HG03460 (cell line): ENCODE measurements at regions not wholly inside any gene's neighbourhood (a gene's known extent, or its start where the extent isn't known, plus 50 kb on each side); places are given as distances from the start of the nearest gene placed in this dataset.

Experiments
- ATAC-seq: cut with Tn5 transposase; IDR thresholded peaks from one replicate; pipeline ENCODE4 v1.9.1; 2021; ENCODE audit not compliant: unreplicated experiment

DNA sequence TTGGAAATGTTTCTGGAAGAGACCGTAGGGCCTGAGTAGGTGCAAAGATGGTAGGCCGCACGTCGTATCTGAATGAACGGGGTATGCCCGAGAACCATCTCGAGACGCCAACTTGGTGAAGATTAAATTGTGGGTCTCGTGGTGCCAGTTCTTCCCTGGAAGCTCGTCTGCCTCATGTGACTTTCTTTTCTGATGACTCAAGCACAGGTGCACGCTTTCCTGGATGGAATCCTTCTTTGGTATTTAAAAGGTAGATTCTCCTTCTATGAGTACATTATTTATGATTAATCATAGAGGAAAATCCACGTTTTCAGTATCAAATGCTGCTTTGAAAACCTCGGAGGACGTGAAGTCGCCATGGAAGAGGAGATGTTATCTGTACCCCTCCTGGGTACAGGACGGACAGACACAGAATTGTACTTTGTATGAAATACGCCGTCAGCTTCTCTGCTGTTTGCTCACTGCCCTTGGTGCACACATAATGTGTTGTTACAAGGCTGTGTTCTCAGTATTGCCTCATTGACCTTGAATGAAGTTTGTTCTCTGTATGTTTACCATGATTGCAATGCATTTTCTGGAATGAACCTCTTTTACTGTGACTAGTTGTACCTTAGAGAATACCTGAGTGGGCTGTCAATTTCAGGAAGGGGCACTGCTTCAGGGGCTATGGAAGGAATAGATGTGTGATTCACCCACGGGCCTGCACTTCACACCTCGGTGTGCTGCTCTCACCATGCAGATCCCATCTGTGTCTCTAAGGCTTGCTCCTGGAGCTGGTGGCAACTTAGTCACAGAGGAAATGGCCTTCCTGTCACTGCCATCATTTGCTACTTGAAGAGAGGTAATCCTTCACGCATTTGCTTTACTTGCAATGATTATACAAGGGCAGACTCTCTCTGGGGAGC lies 137.3 kb upstream of the RTL1 start:
- no peak for ATAC-seq

DNA sequence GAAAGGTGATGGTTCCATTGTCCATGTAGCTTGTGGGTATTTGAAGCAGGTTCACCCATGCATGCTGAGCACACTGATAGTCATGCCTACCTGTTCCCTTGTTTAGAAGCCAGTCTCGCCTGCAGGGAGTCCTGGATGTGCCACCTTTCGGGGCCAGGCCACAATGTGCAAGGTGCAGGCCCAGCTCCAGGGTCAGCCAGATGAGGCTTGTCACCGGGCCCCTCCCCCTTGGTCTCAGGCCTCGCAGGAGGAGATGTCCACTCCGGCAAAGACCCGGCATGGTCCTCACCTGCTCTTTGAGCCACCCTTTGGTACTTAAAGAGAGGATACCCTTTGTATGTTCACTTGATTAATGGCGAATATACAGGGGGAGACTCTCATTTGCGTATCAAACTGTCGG lies 140.4 kb upstream of the RTL1 start:
- no peak for ATAC-seq

DNA sequence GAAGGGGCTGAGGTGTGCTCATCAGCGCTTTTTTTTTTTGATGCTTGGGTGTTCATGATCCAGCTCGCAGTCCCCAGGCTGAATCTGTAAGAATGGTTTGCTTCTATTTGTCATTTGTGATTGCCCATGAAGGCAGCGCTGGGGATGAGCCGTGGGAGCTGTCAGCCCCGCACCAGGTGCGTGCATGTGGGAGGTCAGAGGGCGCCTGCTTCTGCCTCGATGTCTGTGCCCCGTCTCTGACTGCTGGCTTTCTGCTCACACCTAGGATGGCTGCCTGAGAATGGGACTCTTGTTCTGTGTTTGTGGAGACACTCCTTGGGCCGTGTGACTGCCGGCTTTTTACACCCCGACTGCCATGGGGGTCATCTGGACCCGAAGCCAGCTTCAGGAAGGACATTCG lies 141.2 kb upstream of the RTL1 start:
- ATAC-seq = no peak

DNA sequence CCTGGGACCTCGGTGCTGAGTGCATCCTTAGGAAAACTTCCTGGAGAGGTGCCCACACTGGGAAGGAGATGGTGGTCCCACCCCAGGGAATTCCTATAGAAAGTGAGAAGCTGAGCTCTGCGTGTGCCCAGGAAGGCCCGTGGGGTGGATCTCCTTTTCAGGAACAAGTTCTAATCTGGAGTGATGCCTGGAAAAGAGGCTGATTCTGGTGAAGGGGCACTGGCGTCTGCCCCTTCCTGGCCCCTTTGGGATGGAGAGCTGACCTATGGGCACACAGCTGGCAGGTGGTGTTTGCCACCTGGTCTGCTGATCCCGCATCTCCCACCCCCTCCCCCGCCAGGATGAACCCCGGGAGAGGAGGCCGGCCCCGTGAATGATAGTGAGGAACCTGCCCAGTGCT lies 142.0 kb upstream of the RTL1 start:
- ATAC-seq = no peak

DNA sequence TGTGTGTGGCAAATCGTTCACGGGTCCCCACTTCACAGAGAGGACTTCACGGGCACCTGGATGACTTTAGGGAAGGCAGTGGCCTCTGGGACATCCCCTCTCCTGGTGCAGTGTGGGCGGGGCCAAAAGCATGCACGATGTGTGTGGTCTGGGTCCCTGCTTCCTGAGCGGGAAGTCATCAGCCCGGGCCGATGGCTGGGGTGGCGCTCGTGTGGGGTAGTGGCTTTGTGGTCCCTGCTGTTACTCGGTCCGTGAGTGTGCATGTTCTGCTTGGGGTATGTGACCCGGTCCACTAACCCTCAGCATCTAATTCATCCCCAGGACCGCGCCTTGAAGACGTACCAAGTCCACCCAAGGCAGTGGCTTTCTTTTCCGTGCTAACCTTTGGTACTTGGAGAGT lies 142.5 kb upstream of the RTL1 start:
- ATAC-seq = no peak

DNA sequence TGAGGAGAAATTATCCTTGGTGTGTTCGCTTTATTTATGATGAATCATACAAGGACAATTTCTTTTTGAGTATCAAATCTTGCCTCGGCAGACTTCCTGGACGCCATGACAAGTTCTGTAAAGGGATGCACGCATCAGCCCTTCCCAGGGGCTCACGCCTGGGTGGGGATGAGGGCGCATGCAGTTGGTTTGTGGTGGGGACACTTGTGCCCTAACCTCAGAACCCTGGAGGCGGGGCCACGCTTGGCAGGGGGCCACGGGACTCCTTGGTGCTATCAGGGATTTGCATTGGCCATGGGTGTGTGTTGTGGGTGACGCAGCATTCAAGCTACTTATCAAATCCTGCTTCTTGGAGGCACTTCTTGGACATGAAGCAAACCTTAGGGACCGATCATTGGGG lies 143.8 kb upstream of the RTL1 start:
- no peak for ATAC-seq

DNA sequence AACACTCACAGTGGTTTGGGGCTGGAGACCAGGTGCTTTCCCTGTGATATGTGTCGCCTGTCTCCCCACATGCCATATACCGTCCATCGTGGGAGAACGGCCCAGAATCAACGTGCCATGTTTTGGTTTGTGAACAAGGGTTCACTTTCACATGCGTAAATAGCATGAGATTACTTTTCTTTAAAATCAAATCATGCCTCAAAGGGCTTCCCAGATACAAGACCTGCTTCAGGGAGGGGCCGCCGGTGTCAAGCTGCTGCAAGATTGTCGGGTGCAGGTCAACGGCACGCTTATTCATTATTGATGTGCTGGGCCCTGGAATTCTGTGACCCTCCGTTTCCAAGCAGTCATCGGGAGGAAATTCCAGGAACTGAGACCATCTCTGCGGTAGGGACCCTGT lies 145.2 kb upstream of the RTL1 start:
- no peak for ATAC-seq

DNA sequence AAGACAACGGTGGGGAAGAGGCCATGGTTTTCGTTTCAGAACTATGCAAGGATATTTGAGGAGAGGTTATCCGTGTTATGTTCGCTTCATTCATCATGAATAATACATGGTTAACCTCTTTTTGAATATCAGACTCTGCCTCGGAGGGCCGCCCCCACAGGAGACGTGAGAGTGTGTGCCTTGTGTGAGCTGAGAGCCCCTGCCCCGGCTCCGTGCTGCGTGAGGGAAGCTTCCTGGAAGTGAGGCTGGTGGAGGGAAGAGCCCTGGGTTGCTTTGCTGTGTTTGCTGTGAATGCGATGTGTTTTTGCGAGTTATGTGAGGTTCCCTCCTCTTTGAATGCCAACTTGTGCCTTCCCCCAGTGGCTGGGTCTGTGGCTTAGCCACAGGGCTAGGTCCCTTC lies 146.0 kb upstream of the RTL1 start:
- ATAC-seq = no peak

DNA sequence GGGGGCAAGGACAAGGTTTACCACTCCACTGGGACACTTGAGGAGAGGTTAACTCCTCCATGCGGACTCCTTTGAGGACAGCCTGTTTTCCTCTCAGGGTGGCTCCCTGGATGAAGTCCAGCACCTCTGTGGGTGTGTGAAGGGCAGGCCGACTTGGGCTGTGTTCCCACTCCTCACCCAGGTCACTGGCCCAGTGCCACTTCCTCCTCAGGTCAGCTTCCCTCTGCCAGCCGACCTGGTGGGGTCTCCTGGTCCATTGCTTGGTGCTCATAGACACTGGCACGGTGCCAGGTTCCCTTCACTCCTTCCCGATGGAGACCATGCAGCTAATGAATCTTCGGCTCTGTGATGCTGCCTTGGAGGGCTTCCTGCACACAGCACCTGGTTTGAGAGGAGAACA lies 146.4 kb upstream of the RTL1 start:
- no peak for ATAC-seq

DNA sequence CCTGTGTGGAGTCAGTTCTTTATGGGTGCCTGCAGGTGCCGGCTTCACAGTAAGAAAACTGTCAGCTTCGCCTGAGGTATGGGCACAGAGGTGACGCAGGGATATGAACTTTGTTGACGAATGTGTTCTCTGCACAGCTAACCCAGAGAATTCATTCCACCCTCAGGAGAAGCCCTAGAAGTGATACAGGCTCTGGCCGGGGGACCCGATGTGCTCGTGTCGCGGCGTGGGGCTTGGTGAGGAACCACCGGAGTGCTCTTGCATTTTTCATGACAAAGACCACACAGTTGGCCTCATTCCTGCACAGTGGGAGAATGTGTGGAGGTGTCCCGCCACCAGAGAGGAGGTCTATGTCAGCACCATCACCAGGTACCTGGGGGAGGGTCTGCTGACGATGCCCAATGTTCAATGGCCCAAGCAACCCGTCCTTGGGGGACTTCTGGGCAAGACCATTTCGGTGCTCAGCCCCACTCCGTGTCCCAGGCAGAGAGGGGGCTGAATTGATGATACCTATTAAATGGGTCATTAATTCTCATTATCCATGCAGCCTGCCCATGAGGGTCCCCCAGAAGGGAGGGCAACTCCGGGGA lies 147.5 kb upstream of the RTL1 start:
- no peak for ATAC-seq

DNA sequence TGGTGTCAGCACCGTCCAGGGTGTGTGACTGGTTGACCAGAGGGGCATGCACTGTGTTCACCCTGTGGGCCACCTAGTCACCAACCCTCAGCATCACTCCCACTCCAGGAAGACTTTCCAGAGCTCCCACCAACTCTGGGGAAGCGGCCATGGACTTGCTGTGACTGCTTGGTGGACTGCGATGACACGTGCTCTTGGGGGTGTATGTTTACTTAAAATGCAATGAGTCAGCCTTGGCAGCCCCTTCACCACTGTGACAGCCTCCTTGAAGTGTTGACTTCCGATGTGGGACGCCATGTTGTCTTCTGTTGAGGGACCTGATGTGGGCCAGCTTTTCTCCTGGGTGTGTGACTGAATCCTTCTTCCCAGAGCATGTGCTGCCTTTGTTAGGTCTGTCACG lies 151.1 kb upstream of the RTL1 start:
- ATAC-seq = no peak

DNA sequence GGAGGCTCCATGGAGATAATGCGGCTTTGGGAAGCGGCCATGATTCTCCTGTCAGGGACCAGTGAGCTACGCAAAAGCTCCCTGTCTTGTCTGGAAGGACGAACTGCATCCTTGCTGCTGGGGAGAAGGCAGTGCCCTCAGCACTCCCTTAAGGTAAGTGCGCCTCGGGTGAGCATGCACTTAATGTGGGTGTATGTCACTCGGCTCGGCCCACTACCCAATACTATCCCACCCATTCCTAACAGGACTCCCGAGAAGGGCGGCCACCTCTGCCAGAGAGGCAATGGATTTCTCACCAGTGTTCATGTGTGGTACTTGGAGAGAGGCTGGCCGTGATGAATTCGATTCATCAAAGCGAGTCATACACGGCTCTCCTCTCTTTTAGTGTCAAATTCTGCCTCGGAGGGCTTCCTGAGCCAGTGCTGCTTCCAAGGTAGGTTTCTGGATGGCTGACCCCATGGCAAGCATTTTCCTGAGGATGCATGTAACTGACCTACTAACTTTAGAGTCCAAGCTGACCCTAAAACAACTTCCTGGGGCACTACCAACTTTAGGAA lies 151.7 kb upstream of the RTL1 start:
- no peak for ATAC-seq

DNA sequence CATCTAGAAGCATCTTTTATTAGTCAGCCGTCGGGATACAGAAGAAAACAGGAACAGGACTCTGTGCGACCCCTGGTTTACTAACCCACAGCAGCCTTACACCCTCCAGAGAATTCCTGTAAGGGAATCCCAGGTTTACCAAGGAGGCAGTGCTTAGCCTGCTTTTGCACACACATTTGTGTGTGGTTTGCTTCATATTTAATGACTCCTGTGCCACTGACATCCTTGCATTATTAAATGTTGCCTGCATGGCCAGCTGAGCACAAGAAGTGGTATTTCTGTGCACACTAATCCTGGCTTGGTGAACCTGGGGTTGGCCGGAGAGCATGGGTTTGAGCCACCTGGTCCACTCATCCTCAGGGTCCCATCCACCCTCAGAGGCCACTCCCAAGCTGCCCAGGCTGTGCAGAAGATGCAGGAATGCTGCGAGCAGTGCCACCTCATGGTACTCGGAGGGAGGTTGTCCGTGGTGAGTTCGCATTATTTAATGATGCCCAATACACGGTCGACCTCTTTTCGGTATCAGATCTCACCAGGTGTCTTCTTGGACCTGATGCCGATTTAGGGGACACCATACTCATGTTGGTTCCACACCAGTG lies 152.4 kb upstream of the RTL1 start:
- no peak for ATAC-seq

DNA sequence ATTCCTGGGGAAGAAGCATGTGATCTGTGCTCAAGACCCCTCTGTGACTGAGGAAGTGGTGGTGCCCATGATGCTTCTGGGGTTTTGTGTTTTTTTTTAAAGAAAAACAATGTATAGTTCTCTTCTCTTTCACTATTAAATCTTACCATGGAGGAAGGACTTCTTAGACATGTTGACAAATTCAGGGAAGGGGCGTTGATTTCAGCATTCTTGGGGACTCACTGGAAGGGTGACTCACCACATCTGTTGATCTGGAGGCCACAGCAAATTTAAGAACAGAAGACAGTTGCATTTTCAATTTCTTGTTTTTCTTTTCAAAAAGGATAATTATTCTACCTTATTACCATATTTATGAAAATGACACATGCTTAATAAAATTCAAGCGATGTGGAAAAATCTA lies 152.9 kb upstream of the RTL1 start:
- ATAC-seq = no peak

DNA sequence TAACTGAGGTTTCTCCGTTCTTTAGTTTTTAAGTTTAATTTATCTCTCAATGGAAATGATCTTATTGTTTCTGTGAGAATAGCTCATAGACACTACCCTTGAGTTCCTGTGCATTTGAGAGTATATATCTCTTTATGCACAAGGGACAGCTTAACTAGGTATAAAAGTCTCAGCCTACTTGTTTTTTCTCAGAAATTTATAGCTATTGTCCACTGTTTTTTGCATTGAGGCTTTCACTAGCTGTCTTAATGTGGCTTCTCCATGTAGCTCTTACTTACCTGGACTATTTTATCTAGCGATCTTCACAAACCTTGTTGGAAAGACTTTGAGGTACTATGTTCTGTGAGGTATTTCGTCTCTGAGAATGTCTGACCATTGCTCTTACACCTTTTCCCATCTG lies 153.9 kb upstream of the RTL1 start:
- no peak for ATAC-seq

DNA sequence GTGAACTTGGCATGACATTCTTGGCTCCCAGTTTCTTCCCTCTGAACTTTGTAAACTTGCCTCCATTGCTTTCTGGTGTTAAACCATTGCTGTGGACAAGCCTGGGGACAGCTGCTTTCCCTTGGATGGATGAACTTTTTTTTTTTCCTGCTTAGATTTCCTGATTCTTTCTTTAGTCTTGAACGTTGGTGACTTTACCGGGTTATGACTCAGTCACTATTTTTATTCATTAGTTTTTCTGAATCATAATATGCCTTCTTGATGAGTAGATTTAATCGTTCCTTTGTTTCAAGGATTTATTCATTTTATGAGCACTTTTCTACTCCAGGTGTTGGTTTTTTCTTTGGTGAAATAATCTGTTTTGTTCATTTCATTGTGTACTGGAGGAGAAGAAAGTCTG lies 155.0 kb upstream of the RTL1 start:
- no peak for ATAC-seq

DNA sequence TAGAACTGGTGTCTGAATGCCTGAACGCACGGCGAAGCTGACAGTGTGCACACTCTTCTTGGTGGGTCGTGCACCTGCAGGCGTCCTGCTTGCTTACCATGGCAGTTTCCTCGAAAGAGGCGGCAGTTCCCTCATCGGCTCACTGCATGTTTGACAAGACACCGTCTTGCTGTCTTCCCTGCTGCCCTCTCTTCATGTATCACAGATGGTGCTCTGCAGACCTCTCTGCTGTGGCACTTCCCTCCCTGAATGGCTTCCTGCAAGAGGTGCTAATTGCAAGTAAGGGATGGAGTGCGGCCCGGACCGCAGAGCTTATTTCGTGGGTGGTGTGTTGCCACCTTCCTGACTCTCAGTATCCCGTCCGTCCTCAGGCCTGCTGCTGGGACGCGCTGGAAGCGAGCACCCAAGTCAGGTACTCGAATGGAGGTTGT lies 156.7 kb upstream of the RTL1 start:
- no peak for ATAC-seq

DNA sequence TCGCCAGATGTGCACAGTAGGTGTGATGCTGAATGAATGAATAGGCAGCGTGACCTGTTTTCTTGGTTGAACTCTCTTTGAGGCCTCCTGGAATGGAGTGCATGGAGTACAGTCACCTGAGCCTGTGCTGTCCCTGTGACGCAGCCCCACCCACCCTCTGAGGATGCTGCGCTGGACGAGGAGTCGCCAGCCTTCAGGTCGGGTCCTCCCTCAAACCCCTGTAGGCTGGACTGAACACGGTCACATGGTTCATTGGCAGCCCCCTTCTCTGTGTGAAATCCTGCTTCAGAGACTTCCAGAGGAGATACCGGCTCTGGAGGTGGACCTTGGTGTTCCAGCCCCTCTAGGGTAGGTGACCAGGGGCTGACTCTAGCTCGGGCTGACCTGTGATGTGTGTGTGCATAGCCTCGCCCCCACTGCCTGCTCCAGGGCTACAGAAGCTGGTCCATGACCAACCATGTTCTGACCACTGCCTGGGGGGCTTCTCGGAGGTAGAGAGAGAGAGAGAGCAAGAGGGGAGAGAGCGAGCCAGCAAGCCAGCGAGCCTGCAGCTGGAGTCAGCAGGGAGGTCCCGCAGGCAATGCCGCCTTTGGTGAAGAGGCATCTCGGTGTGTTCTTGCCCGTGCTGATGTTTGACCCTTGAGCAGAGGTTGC lies 158.0 kb upstream of the RTL1 start:
- ATAC-seq = no peak

DNA sequence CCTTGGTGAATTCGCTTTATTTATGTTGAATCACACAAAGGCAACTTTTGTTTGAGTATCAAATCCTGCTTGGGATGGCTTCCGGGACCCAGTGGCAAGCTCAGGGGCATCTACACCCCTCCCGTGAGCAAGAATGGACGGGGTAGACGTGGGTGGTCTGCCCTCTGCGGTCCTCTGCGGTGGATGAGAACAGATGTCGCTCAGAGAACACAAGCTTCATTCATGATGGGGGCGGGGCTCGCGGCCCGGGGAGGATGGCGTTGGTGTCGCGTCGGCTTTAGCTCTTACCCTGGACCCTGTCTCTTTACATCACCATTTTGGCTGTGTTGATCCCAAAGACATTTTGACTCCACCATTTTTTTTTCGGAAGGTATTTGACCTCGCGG lies 158.5 kb upstream of the RTL1 start:
- ATAC-seq = no peak

DNA sequence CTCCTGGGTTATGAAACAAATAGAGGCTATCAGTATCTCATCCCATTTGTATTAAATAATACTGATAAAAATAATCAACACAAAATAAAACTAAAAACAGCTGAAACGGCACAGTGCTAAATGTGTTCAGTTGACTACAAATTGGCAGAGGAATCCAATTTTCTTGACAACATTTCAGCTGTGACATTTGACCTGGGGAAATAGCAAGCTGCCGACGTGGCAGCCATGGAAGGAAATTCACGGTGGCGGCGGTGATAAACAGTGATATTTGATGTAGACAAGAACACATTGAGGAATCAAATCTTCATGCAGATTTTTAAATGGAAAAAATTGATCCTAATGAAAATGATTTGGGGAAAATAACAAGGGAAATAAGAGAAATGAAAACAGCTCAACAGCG lies 159.1 kb upstream of the RTL1 start:
- ATAC-seq = no peak

DNA sequence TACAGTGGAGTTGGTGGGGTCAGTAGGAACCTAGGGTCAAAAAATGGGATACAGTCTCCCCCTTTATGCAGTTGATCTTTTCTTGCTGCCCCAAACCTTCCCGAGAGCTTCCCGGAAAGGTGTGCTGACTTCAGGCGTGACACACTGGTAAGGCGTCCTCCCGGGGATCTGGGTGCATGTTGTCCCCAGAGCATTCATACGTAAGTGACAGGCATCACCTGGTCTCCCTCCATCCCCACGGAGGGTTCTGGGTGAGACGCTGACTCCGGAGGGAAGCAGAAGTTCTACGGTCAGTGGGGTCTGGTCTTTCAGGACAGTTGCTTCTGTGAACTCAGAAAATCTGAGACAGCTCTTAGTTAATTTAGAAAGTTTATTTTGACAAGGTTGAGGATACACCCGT lies 159.6 kb upstream of the RTL1 start:
- no peak for ATAC-seq
